ENCODE measurements at regions not wholly inside any gene's neighbourhood (a gene's known extent, or its start where the extent isn't known, plus 50 kb on each side); places are given as distances from the start of the nearest gene placed in this dataset.

DNA sequence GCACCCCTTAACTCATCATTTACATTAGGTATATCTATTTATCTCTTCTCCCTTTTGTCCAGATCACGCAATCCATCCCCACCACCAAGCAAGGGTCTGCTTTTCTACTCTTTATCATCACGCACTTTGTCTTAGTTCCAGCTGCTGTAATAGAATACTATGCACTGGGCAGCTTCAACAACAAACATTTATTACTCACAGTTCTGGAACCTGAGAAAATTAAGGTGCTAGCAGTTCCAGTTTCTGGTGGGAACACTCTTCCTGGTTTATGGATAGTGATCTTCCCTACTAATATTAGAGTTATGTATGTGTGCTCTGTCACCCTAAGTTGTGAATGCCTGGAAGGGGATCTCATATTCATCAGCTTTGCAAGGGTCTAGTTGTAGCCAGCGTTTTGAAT, 687.0 kb downstream of the NTRK3 start:
- DNase-seq (ENCODE audit: insufficient read length, low spot score) (no peak), FAIRE-seq (no peak)
- TF ChIP-seq SPI1 (IDR thresholded peaks at IDR 0.05; ENCODE audit: low read depth, low read length) = no peak
- TF ChIP-seq TAF1 (IDR thresholded peaks at IDR 0.05; ENCODE audit: low read depth, low read length) = no peak
- no peak for TF ChIP-seq POLR2AphosphoS5 (IDR thresholded peaks at IDR 0.05; ENCODE audit: low read depth, low read length)
- TF ChIP-seq POLR2A (IDR thresholded peaks at IDR 0.05; ENCODE audit: low read depth, low read length) = no peak
- TF ChIP-seq POU2F2 (IDR thresholded peaks at IDR 0.05; ENCODE audit: low read depth, low read length) = no peak
- no peak for TF ChIP-seq PAX5 (IDR thresholded peaks at IDR 0.05; ENCODE audit: insufficient read depth, low read length, severe bottlenecking)

DNA sequence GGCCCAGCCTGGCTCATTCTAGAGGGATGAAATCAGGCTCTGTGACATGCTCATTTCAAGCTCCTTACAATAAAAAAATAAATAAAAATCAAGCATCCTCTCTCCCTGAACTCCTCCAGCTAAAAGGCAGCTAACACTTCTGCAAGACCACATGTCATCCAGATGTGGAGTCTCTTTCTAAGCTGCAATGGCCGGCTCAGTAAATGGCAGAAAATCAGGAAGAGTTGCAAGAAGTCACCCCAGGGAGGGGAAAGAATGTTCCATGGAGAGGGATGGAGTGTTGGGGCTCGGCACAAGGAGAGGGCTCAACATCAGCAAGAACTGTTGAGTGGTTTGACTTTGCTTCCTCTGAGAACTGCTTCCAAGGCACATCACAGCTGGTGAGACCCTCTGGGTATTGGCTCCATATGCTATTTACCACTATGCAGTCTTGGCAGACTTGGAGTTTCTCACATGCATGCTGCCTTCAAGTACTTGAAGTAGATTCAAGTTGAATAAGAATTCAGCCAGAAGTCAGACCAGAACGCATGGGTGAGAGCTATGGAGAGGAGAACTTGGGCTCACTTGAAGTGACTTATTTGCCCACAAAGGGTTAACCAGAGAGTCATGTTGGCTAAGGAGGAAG, 689.0 kb downstream of the NTRK3 start:
- FAIRE-seq (no peak), DNase-seq (ENCODE audit: insufficient read length, low spot score) (no peak)
- no peak for TF ChIP-seq PAX5 (IDR thresholded peaks at IDR 0.05; ENCODE audit: insufficient read depth, low read length, severe bottlenecking)
- no peak for TF ChIP-seq POLR2A (IDR thresholded peaks at IDR 0.05; ENCODE audit: low read depth, low read length)
- TF ChIP-seq SPI1 (IDR thresholded peaks at IDR 0.05; ENCODE audit: low read depth, low read length) = no peak
- TF ChIP-seq TAF1 (IDR thresholded peaks at IDR 0.05; ENCODE audit: low read depth, low read length) = no peak
- no peak for TF ChIP-seq POLR2AphosphoS5 (IDR thresholded peaks at IDR 0.05; ENCODE audit: low read depth, low read length)

DNA sequence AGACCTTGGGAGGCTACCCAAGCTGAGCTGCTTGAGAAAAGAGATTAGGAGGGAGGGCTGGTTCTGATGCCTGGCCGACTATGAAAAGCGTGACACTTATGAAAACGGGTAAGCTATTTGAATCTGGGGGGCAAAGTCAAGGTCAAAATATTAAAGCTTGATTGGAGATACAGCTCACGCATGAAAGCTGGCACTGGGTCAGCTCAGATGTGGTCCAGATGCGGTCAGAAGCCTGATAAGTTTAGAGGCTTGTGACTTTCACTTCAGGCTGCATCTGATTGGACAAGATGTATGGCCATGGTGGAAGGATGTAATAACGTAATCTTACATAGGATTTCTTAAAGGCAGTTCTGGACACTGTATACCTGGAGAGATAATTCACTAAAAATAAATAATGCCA, 690.3 kb downstream of the NTRK3 start:
- TF ChIP-seq SPI1 (IDR thresholded peaks at IDR 0.05; ENCODE audit: low read depth, low read length) (no peak), TAF1 (IDR thresholded peaks at IDR 0.05; ENCODE audit: low read depth, low read length) (no peak), POLR2AphosphoS5 (IDR thresholded peaks at IDR 0.05; ENCODE audit: low read depth, low read length) (no peak), POLR2A (IDR thresholded peaks at IDR 0.05; ENCODE audit: low read depth, low read length) (no peak), POU2F2 (IDR thresholded peaks at IDR 0.05; ENCODE audit: low read depth, low read length) (no peak), PAX5 (IDR thresholded peaks at IDR 0.05; ENCODE audit: insufficient read depth, low read length, severe bottlenecking) (no peak)
- FAIRE-seq (no peak), DNase-seq (ENCODE audit: insufficient read length, low spot score) (no peak)

DNA sequence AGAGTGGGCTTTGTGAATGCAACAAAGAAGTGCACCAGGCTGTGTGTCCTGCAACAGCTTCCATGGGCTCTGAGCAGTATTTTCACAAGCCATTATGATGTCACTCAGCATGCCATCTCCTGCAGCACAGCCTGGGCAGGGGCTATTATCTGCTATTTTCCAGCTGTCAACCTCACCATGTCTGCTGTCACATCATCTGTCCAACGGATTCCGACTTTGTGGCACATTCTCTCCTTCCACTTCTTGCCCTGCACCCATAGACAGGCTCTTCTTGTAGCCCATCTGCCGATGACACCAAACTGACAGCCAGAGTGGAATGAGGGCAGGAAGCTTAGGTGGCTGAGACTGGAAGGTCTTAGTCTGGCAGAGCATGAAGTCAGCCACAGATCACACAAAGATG, 691.9 kb downstream of the NTRK3 start:
- DNase-seq (ENCODE audit: insufficient read length, low spot score) = no peak
- no peak for FAIRE-seq
- TF ChIP-seq POLR2AphosphoS5 (IDR thresholded peaks at IDR 0.05; ENCODE audit: low read depth, low read length) = no peak
- TF ChIP-seq POU2F2 (IDR thresholded peaks at IDR 0.05; ENCODE audit: low read depth, low read length) = no peak
- no peak for TF ChIP-seq PAX5 (IDR thresholded peaks at IDR 0.05; ENCODE audit: insufficient read depth, low read length, severe bottlenecking)
- TF ChIP-seq POLR2A (IDR thresholded peaks at IDR 0.05; ENCODE audit: low read depth, low read length) = no peak
- no peak for TF ChIP-seq SPI1 (IDR thresholded peaks at IDR 0.05; ENCODE audit: low read depth, low read length)
- TF ChIP-seq TAF1 (IDR thresholded peaks at IDR 0.05; ENCODE audit: low read depth, low read length) = no peak

DNA sequence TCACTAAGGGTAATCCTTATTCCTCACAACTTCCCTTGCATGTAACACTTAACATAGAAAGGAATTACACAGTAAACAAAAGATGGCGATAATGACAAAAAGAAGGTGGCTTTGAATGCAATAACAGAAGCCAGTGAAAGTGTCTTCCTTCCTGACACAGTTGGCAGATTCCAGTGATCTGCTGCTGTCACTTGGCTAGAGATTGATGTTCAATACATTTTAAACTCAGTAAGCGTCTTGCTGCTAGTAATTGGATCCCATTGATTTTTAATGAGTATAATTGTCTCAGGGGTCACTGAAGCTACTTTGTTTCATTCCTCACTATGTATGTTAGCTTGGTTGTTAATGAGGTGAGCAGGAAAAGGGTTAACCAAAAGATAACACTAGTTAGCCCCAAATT, 692.7 kb downstream of the NTRK3 start:
- FAIRE-seq (no peak), DNase-seq (ENCODE audit: insufficient read length, low spot score) (no peak)
- TF ChIP-seq POLR2A (IDR thresholded peaks at IDR 0.05; ENCODE audit: low read depth, low read length) (no peak), TAF1 (IDR thresholded peaks at IDR 0.05; ENCODE audit: low read depth, low read length) (no peak), PAX5 (IDR thresholded peaks at IDR 0.05; ENCODE audit: insufficient read depth, low read length, severe bottlenecking) (no peak), POLR2AphosphoS5 (IDR thresholded peaks at IDR 0.05; ENCODE audit: low read depth, low read length) (no peak), SPI1 (IDR thresholded peaks at IDR 0.05; ENCODE audit: low read depth, low read length) (no peak), POU2F2 (IDR thresholded peaks at IDR 0.05; ENCODE audit: low read depth, low read length) (no peak)

DNA sequence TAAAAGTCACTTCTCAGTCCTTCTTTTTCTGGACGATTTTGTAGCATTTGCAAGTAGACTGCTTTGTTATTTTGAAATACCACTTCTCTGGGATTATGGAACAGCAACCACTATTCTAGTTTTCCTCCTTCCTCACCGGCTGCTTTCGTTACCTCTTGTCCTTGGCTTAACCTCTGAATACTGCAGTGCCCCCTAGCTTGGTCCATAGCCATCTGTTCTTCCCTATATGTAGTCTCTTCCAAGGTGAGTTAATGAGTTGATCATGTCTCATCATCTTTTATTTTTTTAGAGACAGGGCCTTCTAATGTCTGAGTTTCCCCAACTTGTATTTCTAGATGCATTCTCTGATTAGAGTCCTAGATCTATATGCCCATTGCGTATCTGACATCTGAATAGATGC, 694.3 kb downstream of the NTRK3 start:
- no peak for FAIRE-seq
- no peak for DNase-seq (ENCODE audit: insufficient read length, low spot score)
- TF ChIP-seq TAF1 (IDR thresholded peaks at IDR 0.05; ENCODE audit: low read depth, low read length) (no peak), PAX5 (IDR thresholded peaks at IDR 0.05; ENCODE audit: insufficient read depth, low read length, severe bottlenecking) (no peak), POLR2AphosphoS5 (IDR thresholded peaks at IDR 0.05; ENCODE audit: low read depth, low read length) (no peak), POU2F2 (IDR thresholded peaks at IDR 0.05; ENCODE audit: low read depth, low read length) (no peak), POLR2A (IDR thresholded peaks at IDR 0.05; ENCODE audit: low read depth, low read length) (no peak), SPI1 (IDR thresholded peaks at IDR 0.05; ENCODE audit: low read depth, low read length) (no peak)

DNA sequence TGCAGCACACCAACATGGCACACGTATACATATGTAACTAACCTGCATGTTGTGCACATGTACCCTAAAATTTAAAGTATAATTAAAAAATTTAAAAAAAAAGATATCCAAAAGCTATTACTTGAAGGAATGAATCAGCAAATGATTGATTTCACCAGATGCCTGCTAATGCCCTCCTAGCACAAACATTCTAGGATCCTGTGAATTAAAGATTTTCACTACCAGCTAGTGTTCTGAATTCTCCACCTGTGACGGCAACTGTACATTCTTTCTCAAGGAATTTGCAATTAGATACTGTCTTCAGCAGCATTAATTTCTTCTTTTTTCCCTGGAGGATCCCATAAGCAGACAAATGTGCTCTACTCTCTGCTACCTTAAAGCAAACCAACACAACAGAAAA, 694.9 kb downstream of the NTRK3 start:
- no peak for FAIRE-seq
- TF ChIP-seq SPI1 (IDR thresholded peaks at IDR 0.05; ENCODE audit: low read depth, low read length) (no peak), POLR2AphosphoS5 (IDR thresholded peaks at IDR 0.05; ENCODE audit: low read depth, low read length) (no peak), POLR2A (IDR thresholded peaks at IDR 0.05; ENCODE audit: low read depth, low read length) (no peak), POU2F2 (IDR thresholded peaks at IDR 0.05; ENCODE audit: low read depth, low read length) (no peak), TAF1 (IDR thresholded peaks at IDR 0.05; ENCODE audit: low read depth, low read length) (no peak), PAX5 (IDR thresholded peaks at IDR 0.05; ENCODE audit: insufficient read depth, low read length, severe bottlenecking) (no peak)
- no peak for DNase-seq (ENCODE audit: insufficient read length, low spot score)

DNA sequence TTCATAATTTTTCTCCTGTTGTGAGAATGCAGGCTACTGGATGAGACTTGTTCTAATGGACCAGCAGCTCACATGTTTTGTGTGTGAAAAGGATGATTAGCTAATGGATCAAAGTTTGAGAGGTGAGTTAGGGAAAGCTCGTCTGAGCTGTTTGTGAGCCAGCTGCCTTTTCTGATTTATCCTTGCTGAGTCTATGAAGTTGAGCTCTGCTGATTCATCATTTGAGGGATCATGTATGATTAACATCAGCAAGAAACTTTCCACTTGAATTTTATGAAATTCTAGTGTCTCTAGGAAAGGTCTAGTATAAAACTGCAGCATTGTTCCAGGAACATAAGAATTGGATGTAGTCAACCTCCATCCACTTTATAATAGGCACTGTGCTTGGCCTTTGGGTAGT, 698.7 kb downstream of the NTRK3 start:
- DNase-seq (ENCODE audit: insufficient read length, low spot score) = no peak
- TF ChIP-seq POU2F2 (IDR thresholded peaks at IDR 0.05; ENCODE audit: low read depth, low read length) = no peak
- no peak for TF ChIP-seq SPI1 (IDR thresholded peaks at IDR 0.05; ENCODE audit: low read depth, low read length)
- TF ChIP-seq POLR2AphosphoS5 (IDR thresholded peaks at IDR 0.05; ENCODE audit: low read depth, low read length) = no peak
- no peak for TF ChIP-seq POLR2A (IDR thresholded peaks at IDR 0.05; ENCODE audit: low read depth, low read length)
- TF ChIP-seq TAF1 (IDR thresholded peaks at IDR 0.05; ENCODE audit: low read depth, low read length) = no peak
- no peak for TF ChIP-seq PAX5 (IDR thresholded peaks at IDR 0.05; ENCODE audit: insufficient read depth, low read length, severe bottlenecking)
- no peak for FAIRE-seq

DNA sequence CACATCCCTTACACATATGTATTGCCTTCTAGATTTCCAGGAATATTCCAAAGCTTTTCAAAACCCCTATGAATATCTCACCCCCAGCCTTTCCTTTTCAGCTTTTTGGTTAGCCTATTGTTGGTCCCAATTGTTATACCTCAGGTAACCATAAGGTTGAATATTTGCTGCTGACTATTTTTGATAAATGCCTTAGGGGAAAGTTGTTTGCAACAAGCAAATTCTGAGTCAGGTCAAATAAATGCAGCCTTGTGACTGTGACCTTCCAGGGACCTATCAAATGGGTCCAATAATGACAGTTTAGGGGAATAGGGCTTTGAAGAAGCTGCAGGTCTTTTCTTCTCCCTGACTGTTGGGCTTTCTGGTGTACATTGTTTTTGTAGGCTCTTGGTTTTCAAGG, 699.7 kb downstream of the NTRK3 start:
- FAIRE-seq = no peak
- TF ChIP-seq POLR2AphosphoS5 (IDR thresholded peaks at IDR 0.05; ENCODE audit: low read depth, low read length) = no peak
- no peak for DNase-seq (ENCODE audit: insufficient read length, low spot score)

DNA sequence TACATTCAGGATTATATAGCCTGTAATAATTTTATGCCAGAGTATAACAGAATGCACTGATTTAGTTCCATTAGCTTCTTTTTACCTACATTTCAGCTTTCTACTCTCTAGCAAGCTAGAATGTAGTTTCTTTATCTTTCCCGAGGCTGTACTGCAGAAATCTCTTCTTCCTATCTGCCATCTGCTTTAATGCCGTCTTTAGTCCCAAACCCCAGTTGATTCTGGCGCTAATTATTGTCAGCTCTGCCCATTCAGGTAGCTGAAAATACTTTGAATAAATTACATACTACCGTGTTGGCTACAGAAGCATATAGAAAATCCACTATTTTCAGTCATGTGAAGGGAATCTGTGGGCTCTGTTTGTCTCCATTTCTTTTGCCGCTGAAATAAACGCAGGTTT, 706.7 kb downstream of the NTRK3 start:
- FAIRE-seq = no peak
- TF ChIP-seq POLR2AphosphoS5 (IDR thresholded peaks at IDR 0.05; ENCODE audit: low read depth, low read length) (no peak), POU2F2 (IDR thresholded peaks at IDR 0.05; ENCODE audit: low read depth, low read length) (no peak), PAX5 (IDR thresholded peaks at IDR 0.05; ENCODE audit: insufficient read depth, low read length, severe bottlenecking) (no peak), POLR2A (IDR thresholded peaks at IDR 0.05; ENCODE audit: low read depth, low read length) (no peak), TAF1 (IDR thresholded peaks at IDR 0.05; ENCODE audit: low read depth, low read length) (no peak), SPI1 (IDR thresholded peaks at IDR 0.05; ENCODE audit: low read depth, low read length) (no peak)
- DNase-seq (ENCODE audit: insufficient read length, low spot score) = no peak
